GM18517 (cell line): ENCODE measurements at regions not wholly inside any gene's neighbourhood (a gene's known extent, or its start where the extent isn't known, plus 50 kb on each side); places are given as distances from the start of the nearest gene placed in this dataset.

Experiments used
- ATAC-seq: cut with Tn5 transposase; IDR thresholded peaks from one replicate; pipeline ENCODE4 v1.9.1; 2021; ENCODE audit warnings: mild to moderate bottlenecking, moderate library complexity; ENCODE audit not compliant: unreplicated experiment

DNA sequence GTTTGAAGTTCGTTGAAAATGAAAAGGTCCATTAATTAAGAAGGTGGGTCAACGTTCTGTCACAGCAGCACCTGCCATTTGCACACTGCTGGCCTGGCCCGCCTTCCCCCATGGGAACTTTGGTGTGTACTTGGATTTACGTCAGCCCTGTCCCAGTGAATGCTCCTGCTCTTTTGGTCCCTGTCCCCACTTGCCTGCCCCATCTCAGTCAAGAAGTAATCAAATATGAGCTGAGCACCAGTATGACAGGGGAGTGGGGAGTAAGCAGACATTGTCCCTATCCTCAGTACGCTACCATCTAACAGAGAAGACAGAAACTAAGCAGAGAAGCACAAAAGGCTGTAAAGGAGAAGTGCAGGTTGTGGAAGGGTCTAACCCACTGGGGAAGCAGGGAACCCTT, 65.1 kb downstream of the SLC4A3 start:
- ATAC-seq: no peak

DNA sequence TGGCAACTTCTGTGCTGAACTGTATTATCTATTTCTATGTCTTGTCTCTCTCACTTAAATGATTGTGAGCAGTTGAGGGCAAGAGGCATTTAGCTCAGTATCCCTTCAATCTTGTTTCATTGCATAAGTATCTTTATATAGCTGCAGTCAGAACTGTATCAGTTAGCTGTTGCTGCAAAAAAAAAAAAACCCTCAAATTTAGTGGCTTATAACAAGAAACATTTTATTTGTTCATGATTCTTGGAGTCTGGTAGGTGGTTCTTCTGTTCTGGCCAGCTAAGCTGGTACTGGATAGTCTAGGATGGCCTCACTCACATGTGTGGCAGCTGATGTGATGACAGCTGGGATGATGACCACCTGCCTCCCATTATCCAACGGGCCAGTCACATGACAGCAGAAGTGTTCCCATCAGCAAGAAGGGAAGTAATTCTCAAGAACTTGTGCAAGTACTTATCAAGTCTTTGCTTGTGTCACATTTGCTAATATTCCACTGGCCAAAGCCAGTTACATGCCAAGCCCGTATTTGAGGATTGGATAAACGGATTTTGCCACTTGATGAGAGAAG, 67.8 kb downstream of the SLC4A3 start:
- ATAC-seq: no peak

DNA sequence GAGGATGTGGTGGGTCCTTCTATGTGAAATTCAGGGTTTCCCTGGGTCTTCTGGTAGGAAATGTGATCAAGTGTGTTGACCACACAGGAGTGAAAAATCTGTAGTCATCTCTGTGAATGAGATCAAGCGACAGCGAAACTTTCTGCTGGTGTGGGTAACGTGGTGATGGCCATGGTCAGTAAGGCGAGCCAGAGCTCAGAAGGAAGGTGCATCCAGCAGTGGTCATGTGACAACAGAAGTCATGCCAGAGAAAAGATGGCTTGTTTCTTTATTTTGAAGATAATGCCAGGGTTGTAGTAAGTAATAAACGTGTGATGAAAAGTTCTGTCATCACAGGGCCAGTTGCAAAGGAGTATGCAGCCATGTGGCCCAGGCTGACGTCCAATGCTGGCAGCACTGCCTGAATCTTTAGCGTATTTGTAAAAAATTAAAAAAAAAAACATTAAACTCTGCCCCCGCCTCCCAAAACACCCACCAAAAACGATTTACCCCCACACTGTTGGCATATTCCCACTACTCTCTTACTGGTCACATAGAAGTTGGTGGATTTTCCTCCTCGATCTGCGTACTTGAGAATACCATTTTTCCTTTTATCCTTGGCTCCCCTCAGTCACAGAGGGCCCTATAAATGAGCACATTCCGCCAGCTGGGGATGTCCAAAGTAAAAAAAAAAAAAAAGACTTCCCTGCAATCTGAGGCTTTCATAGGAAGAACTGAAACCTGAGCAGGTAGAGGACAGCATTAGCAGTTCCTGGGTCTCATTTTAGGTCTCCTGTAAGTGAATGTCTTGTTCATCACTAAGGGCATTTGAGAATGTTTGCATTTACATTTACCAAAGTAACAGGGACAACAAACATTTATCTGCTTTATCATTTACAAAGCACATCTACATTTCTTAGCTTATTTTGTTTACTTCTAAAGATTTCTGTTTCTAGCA, 70.6 kb downstream of the SLC4A3 start:
- no peak for ATAC-seq

DNA sequence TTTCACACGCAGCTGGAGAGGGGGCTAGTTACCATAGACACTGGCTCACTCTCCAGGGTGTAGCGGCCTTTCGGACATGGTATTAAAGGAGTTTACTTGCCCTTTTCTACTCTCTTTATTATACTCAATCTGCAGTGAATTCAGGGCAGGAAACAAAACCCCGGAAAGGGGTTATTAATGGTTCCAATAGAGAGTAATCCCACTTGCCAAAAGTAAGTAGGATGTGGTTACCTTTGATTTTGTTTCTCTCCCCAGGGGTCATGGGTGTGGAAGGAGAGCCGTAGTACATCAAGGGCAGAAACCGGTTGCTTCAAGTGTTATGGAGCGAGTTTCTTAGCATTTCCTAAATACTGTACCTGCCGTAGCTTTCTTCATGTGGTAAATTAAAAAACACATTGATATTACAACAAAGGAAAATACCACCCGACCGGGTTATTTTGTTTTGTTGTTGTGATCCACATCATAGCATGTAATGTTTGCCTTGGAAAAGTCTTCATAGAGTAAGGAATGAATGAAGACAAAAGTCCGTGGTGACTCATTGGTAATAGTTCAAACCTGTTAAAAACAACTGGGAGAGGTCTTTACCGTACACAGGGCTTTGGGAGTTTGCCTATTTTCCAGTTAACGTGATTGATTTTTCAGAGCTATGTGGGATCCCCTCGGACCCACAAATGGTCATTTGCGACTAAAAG, 71.5 kb downstream of the SLC4A3 start:
- ATAC-seq: no peak

DNA sequence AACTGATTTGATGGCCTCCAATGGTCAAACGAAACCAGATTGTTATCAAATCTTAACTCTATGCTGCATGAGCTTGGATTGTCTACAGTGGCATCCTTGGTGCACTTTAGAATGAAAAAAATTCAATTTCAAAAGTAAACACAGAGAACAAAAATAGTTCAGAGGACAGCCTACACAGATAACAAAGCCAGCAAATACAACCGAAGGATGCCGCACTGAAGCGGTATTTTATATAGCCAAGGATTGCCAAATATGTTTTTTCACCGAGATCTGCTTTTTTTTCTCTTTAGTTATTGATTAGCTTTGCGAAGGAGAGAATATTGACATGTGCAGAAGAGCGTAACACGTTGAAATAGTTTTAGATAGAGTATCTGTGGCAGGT, 72.0 kb downstream of the SLC4A3 start:
- no peak for ATAC-seq

DNA sequence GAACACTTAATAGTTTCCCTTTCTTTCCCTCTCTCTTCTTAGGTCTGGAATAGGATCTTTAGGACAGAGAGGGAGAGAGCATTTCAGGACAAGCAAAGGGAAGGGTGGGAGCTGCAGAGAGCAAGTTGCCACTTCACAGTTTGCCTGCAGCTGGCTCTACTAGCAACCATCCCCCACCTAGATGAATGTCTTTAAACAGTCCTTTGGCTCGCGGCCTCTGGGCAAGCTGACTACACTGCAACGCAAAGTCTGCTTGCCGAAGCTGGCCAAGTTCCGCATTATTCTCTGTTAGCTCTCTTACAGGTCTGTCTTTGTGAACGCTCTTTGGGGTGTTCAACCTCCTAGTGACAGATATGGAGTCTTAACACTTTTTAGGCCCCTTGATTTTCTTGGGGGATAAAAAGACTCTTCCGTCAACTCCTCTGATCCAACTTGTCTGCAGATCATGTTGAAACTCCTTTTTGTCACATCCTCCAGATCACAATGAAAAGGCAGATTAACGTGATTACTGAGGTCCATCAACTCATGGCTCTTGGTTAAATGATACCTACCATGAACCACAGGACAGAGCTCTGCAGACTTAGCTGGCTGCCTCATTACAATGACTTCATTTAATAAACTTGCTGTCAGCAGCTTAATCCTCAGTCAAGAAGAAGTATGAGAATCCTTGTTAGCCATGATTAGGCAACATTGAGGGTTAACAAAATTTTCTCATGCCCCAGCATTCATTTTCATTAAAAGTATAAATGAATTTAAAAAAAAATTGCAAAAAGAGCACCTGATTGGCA, 74.6 kb downstream of the SLC4A3 start:
- no peak for ATAC-seq

DNA sequence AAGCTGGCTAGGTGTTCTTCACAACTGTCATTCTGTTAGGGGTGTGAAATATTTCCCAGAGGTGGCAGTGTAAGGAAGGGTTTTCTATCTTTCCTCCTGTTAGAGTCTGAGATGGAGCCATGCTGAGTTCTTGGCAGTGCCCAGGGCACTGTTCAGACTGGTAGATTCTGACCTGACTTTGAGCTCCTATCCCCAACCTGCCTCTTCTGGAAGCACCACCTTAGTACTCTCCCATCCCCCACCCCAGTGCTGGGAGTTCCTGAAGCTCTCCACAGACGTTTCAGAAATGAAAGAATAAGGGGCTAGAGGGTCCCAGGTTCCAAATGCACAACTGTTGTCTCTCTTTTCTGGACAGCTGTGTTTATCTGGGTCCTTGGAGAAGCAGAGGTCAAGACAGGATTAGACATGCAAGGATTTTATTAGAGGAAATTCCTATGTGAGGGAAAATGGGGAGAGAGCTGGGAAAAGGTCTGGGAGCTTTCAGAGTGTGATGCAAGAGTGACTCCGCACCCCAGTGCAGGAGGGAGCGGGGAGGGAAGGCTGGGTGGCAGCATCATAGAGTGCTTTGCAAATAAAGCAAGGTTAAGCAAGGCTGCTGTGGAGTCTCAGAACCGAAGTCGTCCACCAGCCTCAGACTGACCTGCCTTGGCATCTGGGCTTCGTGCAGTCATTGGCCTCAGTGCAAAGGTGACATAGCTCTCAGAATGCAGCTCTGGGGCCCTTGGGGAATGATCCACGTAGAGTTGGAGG, 75.5 kb downstream of the SLC4A3 start:
- ATAC-seq: no peak

DNA sequence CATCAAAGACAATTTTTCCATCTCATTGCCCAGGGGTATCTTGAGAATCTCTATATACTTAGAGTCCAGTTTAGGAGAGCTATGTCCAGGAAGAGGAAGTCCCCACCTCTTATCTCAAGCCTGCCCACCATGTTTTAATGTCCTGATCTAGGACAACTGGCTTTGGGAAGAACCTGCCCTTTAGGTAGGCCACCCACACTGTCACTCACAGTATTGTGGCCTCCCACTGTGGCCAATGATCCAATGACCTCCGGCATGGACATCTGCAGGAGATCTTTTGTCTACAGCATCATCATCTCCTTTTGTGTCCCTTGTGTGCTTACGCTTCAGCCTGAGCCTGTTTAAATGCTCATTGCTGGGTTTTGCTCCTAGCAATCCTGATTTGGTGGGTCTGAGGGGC, 77.4 kb downstream of the SLC4A3 start:
- no peak for ATAC-seq

DNA sequence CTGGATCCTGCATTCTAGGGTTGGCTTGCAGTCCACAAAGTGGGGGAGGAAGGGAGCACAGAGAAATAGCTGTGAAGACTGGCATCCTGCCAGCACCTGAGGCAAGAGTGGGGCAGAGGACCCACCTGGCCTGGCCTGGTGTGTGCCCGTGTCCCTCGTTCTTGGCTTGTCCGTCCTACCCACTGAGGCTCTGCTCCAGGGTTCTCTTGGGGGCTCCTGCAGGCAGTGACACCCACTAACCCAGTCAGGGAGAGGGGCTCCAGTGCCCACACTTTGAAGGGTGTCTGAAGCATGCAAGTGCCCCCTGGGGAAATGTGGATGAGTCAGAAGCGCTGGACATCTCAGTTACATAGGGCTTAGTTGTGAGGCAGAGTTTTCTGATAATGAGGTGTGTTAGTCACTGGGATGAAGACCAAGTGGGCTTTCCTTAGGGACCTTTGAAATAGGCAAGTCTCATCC, 79.4 kb downstream of the SLC4A3 start:
- ATAC-seq: no peak

DNA sequence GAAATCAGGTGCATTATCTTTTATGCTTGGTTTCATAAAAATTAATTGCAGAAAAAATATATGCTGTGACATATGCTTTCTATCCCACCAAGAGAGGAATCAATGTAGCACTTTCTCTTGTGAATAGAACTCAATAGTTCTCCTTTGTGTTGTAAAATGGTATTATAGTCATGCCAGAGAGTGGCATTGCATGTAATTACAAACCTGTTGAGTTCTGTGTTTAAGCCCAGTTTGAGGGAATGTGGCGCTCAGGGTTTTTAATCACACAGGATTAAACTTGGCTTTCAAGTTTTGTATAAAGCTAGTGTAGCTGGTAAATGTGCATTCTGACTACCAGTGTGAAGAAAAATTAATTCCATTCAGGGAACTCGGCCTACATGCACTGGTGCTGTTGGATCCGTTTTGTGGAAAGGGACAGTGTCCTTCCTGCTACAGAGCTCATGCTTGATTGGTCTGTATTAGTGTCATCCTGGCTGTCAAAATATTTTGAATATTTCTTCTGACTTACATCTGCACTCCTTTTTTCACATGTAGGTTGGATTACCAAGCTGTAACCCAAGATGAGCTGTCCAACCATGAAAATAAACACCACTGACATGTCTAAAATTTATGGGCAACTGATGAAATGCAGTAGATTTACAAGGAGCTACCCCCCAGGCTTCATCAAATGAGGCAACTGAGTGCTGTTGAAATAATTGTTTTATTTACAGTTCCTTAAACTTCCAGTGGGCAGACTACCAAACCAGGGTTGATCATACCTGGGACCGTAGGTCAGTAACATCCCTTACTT, 80.3 kb downstream of the SLC4A3 start:
- ATAC-seq: no peak

DNA sequence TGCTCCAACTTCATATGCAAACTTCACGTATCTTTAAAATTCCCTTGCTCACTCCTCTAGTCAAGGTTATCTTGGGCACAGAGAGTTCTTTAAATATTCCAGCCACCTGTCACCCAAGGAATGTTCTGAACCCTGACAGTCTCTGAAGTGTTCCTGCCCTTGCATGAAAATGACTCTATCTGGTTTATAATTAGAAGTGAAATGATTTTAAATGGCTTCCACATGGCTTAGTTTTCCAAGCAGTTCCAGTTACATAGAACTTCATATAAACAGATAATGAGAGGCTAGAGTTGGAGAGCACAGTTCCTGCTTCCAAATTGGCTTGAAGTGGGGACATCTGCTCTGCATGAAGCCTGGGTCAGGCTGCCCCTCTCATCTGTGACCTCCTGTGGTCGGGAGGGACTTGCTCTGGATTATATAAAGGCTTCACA, 81.9 kb downstream of the SLC4A3 start:
- ATAC-seq: no peak

DNA sequence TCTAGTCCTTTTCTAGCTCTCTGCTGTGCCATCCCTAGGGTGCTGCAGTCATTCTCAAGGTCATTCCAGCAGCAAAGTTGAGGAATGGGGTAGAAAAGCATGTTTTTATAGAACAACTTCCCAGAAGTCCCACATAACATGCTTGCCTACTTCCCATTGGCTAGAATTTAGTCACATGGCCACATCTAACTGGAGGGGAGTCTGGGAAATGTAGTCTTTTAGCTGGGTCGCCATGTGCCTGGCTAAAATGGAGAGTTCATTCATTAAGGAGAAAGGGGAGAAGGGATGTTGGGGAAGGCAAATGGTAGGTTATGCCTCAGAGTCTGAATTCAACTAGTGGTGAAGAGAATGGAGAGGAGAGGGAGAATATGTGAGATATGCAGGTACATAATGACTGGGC, 85.7 kb downstream of the SLC4A3 start:
- no peak for ATAC-seq

DNA sequence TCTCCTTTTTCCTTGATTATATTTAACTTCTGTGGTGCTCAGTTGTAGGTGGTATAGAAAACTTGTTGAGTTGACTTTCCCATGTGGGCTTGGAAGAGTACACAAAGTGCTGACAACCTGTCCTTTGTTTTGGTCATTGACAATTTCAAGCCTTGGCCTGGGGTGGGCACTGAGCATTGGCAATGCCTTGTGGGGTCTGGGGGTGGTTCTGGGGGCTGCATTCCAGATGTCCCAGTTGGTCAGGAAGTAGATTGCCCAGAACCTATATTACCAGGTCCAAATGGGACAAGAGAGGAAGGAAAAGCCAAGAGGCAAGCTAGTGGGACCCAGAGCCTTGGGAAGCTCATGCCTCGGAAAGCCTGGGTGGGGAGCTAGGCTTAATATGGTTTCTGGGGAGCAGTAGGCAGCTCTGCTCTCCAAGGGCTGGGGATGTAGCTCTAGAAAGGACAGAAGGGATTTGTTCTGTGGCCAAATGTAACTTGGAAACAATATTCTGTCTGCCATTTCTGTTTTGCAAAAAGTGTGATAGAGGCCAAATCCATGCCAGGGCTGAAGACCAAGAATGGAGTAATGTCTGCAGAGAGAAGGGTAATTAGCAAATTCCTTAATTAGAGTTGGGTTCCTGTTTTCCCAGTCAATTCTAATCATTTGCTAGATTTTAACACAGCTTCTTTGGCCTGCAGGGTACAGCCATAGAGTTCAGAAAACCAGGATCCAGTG, 87.4 kb downstream of the SLC4A3 start:
- no peak for ATAC-seq

DNA sequence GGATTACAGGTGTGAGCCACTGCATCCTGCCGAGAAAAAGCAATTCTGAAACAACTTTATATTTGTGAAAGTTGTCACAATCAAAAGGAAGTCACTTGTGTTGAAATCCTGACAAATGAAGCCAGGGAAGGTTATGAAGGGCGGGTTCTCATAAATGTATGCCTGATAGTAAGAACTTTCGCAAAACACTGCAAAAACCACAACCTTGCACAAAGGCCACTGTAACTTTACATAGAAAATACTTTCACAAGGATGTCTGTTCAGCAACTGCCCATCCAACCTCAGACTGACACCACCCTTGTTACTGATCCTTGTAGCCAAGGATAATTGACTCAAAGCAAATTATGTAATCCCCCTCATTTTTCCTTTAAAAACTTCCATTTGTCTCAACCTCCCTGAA, 90.6 kb downstream of the SLC4A3 start:
- ATAC-seq: no peak

DNA sequence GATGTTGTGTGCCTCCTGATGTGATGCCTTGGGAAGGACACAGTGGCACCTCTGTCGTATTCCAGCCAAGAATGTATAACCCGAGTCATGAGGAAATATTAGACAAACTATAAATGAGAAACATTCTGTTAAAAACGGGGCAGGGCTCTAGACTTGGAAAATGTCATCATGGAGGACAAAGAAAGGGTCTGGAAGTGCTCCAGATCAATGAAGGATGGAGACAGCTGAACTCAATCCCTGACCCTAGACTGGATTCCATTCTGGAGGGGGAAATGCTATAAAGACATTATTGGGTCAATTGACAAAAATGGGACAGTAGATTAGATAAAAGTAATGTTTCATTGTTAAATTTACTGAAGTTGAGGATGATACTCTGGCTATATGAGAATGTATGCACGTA, 92.1 kb downstream of the SLC4A3 start:
- ATAC-seq: no peak

DNA sequence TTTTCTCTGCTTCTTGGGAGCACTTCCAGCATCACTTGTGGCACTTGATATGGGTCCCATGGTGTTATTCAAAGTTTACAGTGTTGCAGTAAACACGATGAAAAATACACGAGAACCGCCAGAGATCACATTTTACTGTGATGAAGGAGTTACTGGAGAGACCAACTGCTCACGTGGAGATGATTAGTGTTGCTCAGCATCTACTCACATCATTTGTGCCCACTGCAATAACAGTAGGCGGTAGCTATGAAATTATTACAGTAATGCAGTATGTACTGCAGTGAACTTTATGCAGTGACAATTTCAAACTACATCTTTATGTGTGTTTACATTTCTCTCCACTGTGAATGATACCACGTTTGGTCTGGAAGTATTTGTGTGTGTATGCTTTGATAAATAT, 93.5 kb downstream of the SLC4A3 start:
- no peak for ATAC-seq

DNA sequence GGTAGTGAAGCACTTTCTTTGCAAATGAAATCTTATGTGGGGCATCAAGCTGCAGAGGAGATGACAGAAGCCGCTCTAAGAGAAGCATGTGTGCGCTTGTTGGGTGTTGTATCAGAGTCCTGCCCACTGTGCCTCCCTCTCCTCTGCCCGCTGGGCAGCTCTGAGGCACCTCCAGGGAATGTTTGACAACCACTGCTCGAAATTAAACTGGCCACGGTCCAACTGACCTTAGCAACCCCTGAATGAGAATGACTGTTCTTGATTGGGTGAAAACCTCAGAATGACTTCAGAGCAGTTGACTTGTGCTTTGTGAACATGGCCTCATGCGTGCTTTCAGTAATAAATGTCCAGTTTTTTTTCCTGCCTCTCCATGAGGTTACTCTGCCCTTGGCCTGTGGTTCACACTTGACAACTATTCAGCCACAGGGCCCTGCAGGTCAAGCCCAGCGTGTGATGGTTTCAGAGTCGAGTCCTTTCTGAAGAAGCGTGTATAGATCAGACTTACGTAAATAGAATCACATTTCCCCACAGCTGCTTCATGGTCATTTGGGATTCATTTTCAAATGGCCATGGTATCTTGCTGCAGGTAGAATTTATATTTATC, 94.9 kb downstream of the SLC4A3 start:
- ATAC-seq: no peak

DNA sequence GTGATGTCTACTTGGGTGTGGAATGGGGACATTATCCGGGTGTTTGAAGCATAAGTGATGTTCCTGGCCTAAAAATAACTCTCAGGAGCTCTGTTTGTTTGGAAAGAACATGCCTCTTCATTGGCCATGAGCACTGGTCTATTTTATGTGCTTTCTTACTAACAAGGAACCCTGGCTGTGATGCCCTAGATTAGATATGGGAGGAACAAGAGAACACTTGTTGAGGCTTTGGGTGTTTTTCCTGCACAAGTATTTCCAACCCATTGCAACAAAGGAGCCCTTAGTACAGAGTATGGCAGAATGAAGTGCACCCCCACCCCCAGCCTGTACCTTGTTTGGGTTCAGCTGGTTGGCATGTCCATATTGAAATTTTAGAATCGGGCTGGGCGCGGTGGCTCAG, 95.9 kb downstream of the SLC4A3 start:
- no peak for ATAC-seq

DNA sequence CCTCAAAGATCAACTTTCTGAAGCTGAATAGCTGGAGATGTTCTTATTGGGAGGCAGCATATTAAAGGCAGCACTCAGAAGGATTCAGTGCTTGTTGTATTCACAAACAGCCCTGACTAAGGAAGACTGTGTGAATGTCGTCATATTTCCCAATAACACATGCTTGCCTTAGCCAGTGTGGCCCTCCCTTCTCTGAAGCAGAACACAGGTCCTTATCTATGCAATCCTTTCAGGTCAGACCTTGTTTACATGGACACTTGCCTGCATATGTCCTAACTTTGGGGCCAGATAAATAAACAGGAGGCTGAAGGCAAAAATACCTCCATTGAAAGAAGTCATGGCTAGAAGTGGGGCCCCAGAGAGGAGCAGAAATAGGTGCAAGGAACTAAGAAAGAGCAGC, 97.2 kb downstream of the SLC4A3 start:
- ATAC-seq: no peak
